NCI-H345 treated with DMSO at 0.1 percent for 48 hours (cell line): ENCODE measurements at regions not wholly inside any gene's neighbourhood (a gene's known extent, or its start where the extent isn't known, plus 50 kb on each side); places are given as distances from the start of the nearest gene placed in this dataset.
"Not testable (repeated sequence)": the region's sequence is repeated elsewhere in the genome, so short reads cannot be mapped to it uniquely, and the experiment has no call there.

ENCODE experiments used
- DNase-seq: peaks from one replicate; lab custom pipeline; 2025; ENCODE audit not compliant: unreplicated experiment; lab: John Stamatoyannopoulos, UW

DNA sequence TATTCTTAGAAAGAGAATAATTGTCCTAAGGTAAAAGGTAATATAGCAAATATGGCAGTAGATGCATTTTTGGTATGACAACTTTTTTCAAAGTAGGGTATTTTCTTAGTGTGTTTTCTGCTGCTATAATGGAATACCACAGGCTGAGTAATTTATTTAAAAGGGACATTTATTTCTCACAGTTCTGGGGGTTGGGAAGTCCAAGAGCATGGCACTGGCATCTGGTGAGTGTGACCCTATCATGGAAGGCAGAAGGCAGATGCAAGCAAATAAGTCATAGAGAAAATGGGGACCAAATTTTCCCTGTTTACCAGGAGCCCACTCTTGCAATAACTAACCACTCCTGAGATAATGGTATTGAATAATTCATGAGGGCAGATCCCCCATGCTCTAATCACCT is 922.5 kb upstream of the MAN1A1 start:
- no peak for DNase-seq

DNA sequence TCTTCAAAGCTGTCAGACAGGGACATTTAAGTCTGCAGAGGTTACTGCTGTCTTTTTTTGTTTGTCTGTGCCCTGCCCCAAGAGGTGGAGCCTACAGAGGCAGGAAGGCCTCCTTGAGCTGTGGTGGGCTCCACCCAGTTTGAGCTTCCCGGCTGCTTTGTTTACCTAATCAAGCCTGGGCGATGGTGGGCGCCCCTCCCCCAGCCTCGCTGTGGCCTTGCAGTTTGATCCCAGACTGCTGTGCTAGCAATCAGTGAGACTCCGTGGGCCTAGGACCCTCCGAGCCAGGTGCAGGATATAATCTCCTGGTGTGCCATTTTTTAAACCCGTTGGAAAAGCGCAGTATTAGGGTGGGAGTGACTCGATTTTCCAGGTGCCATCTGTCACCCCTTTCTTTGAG is 918.7 kb upstream of the MAN1A1 start:
- DNase-seq: not testable (repeated sequence)

DNA sequence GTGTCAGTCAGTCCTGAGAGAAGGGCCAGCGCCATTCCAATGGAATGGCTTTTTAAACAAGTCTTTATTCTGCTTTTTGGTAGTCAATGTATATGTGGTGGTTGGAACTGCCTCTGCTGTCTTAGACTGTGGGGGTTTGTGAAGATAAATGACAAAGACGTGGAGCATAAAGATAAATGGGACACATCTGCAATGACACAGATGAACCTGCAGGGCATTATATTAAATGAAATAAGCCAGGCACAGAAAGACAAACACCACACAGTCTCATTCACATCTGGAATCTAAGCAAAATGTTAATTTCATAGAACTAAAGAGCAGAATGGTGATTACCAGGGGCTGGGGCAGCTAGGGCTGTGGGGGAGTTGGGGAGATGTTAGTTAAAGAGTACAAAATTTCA is 912.8 kb upstream of the MAN1A1 start:
- no peak for DNase-seq

DNA sequence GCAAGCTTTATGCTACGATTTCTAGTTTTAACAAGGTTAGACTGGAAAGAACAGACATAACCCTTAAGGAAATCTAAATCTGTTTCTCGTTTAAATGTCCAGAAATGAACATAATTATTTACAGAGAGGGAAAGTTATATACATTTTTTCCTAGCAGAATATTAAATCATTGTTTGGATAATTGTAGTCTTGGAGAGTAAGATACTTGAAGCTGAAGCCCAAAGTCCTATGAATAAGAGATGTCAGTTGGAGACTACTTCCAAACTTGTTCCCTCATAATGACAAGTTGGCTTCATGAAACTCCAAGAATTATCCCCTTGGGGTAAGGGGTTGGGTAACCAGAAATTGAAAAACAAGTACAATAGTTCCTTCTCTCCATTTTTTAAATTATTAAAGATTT is 911.1 kb upstream of the MAN1A1 start:
- no peak for DNase-seq

GRCh38 chr6:120254651-120255050 is 905.1 kb upstream of the MAN1A1 start:
- DNase-seq: no peak

- no peak for DNase-seq
Measured at GRCh38 chr6:120248451-120248850, 898.9 kb upstream of the MAN1A1 start.

- no peak for DNase-seq
Measured at GRCh38 chr6:120237221-120237620, 887.7 kb upstream of the MAN1A1 start.

GRCh38 chr6:120230008-120230407 is 880.4 kb upstream of the MAN1A1 start:
- DNase-seq: no peak

- no peak for DNase-seq
Measured at GRCh38 chr6:120228297-120228696, 878.7 kb upstream of the MAN1A1 start.

DNA sequence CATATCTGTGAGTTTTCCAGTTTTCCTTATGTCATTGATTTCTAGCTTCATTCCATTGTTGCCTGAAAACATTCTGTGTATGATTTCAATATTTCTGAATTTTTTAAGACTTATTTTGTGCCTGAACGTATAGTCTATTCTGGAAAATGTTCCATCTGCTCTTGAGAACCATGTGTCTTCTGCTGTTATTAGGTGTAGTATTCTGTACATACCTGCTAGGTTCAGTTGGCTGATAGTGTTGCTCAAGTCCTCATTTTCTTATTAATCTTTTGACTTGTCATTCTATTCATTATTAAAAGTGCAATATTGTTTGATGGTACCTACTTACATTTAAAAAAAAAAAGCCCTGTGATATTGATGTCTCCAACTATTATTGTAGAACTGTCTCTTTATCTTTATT is 869.8 kb upstream of the MAN1A1 start:
- no peak for DNase-seq

GRCh38 chr6:120214088-120214499 is 864.5 kb upstream of the MAN1A1 start:
- no peak for DNase-seq

- no peak for DNase-seq
Measured at GRCh38 chr6:120211955-120212792, 862.6 kb upstream of the MAN1A1 start.

- DNase-seq: no peak
Measured at GRCh38 chr6:120202878-120203277, 853.3 kb upstream of the MAN1A1 start.

- no peak for DNase-seq
Measured at GRCh38 chr6:120200853-120201252, 851.3 kb upstream of the MAN1A1 start.

GRCh38 chr6:120198033-120198432 is 848.5 kb upstream of the MAN1A1 start:
- DNase-seq: no peak

- no peak for DNase-seq
Measured at GRCh38 chr6:120186080-120186479, 836.5 kb upstream of the MAN1A1 start.

DNA sequence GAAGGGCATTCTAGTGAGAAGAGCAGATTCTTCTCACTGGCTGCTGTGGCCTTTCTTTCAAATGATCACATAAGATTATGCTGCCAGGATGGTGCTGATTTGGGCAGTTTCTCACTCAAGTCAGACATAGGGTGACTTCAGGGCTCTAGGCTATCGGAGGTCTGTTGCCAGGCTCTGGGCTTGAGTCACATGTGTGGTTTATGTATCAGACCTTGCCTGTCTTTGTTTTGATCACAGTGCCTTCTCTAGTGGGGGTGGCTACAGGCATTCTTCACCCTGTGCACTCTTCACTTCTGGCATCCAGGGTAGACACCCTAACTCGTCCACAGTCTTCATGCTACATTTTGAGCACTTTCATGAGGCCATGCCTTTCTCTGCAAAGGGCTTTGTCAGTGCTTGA is 823.7 kb upstream of the MAN1A1 start:
- DNase-seq: no peak

GRCh38 chr6:120164531-120164930 is 815.0 kb upstream of the MAN1A1 start:
- DNase-seq: no peak

DNA sequence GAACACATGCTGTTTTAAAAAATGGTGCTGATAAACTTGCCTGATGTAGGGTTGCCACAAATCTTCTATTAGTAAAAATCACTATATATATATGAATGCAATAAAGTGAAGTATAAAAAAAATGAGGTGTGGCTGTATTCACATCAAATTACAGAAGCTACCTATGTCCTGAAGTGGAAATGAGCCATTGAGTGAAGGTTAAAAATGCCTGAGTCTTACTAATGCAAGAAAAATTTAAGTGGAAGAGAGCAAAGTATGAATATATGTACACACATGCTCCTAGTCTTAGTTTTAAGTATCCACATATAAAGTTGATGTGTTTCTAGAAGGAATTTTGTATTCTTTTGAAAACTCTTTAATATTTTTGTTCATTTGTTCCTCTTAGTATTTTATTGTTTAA is 808.3 kb upstream of the MAN1A1 start:
- DNase-seq: no peak

GRCh38 chr6:120147071-120147871 is 797.7 kb upstream of the MAN1A1 start:
- DNase-seq: no peak

GRCh38 chr6:120141601-120142000 is 792.0 kb upstream of the MAN1A1 start:
- no peak for DNase-seq

DNA sequence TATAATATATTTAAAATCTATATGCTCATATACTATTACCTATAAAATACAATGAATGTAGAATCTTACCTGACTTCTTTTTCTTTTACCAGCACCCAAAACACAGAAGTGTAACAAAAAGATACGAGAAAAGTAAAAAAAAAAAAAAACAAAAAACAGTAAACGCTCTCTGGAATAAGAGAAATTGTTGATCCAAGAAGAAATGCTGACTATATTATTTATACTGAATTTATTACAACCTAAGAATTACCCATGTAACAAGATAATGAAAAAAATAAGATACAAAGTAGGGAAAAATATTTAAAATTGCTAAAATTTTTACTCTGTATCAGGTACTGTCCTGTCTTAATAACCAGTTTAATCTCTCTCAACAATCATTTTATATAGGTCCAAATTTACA is 787.9 kb upstream of the MAN1A1 start:
- DNase-seq: no peak
